ENCODE measurements at regions not wholly inside any gene's neighbourhood (a gene's known extent, or its start where the extent isn't known, plus 50 kb on each side); places are given as distances from the start of the nearest gene placed in this dataset.

GRCh38 chr5:67606586-67606947 lies 410.0 kb upstream of the CD180 start:
- TF ChIP-seq CTCF (IDR thresholded peaks at IDR 0.05; ENCODE audit: insufficient read depth, low read depth, low read length) (no peak), EZH2 (IDR thresholded peaks at IDR 0.05; ENCODE audit: insufficient read depth, low read length) (no peak)

Measured in astrocyte (in vitro differentiated cells and primary cell).